ACC112 (cell line): ENCODE measurements at regions not wholly inside any gene's neighbourhood (a gene's known extent, or its start where the extent isn't known, plus 50 kb on each side); places are given as distances from the start of the nearest gene placed in this dataset.

Experiments
- H2AFZ ChIP-seq: fragments of 200-600 bp; sonication (generic); one replicate; pipeline ENCODE4 v1.6.0; 2017; ENCODE audit warnings: antibody characterized with exemption, low read length; ENCODE audit not compliant: unreplicated experiment
- H3K27ac ChIP-seq: fragments of 200-600 bp; sonication (generic); 2 replicates; pipeline ENCODE4 v1.5.1; 2014; ENCODE audit warnings: low read depth, mild to moderate bottlenecking, antibody characterized with exemption, low read length, moderate library complexity
- H3K27me3 ChIP-seq: fragments of 200-600 bp; sonication (generic); 2 replicates; pipeline ENCODE4 v1.6.1; 2014; ENCODE audit warnings: mild to moderate bottlenecking, antibody characterized with exemption, low read length, moderate library complexity, mixed read lengths; ENCODE audit not compliant: insufficient read depth
- H3K36me3 ChIP-seq: fragments of 200-600 bp; sonication (generic); 2 replicates; pipeline ENCODE4 v1.6.1; 2016; ENCODE audit warnings: mild to moderate bottlenecking, antibody characterized with exemption, low read length, moderate library complexity, mixed read lengths; ENCODE audit not compliant: insufficient read depth
- H3K4me1 ChIP-seq: fragments of 200-600 bp; sonication (generic); one replicate; pipeline ENCODE4 v1.6.1; 2016; ENCODE audit warnings: low read length, mixed read lengths; ENCODE audit not compliant: insufficient read depth, unreplicated experiment, control insufficient read depth
- H3K4me3 ChIP-seq: fragments of 200-600 bp; sonication (generic); 2 replicates; pipeline ENCODE4 v1.5.1; 2014; ENCODE audit warnings: mild to moderate bottlenecking, low read depth, low read length
- H3K79me2 ChIP-seq: fragments of 200-600 bp; sonication (generic); one replicate; pipeline ENCODE4 v1.6.0; 2016; ENCODE audit warnings: low read length; ENCODE audit not compliant: control insufficient read depth, unreplicated experiment, insufficient read depth

DNA sequence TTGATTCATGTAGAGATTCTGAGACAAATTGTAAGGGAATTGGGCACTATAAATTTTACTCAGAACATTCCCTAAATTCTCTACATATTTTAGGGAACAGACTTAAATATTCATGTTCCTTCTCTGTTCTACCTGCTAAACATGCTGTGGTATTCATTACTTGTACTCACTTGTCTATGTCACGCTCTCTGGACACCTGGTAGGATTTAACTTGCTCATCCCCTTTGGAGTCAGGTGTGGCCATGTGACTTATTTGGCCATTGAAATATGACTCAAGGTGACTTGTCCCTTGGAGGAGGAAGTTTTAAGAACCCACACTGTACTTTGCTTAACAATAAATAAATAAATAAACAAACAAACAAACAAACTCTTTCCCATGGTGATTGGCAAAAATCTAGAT is 2258.8 kb upstream of the WWC1 start:
- no peak overlapping the region for H2AFZ ChIP-seq
- H3K27ac ChIP-seq = no peak overlapping the region
- H3K27me3 ChIP-seq = no peaks in the 10 kb centered on the region
- H3K4me3 ChIP-seq = no peak overlapping the region
- no peaks in the 10 kb centered on the region for H3K79me2 ChIP-seq
- no peaks in the 10 kb centered on the region for H3K36me3 ChIP-seq
- no peaks in the 10 kb centered on the region for H3K4me1 ChIP-seq

DNA sequence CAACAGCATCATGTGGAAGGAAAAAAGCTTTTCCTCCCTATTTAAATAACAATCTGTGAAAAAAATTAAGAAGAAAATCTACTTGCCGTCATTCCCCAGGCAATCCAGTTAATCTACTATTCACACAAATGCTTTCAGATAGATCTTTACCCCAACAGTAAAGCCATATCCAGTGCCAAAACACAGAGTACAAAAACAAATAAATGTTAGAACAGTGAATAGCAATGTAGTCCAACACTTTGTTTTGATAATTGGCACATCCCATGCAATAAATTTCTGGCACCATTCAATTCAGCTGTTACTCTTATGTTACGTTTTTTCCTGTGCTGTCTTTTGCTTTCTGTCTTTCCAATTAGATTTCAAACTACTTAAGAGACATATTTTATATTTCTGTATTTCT is 2245.5 kb upstream of the WWC1 start:
- no peaks in the 10 kb centered on the region for H3K4me1 ChIP-seq
- no peaks in the 10 kb centered on the region for H3K79me2 ChIP-seq
- no peak overlapping the region for H2AFZ ChIP-seq
- no peaks in the 10 kb centered on the region for H3K36me3 ChIP-seq
- H3K27me3 ChIP-seq = no peaks in the 10 kb centered on the region
- no peak overlapping the region for H3K27ac ChIP-seq
- H3K4me3 ChIP-seq = no peak overlapping the region

DNA sequence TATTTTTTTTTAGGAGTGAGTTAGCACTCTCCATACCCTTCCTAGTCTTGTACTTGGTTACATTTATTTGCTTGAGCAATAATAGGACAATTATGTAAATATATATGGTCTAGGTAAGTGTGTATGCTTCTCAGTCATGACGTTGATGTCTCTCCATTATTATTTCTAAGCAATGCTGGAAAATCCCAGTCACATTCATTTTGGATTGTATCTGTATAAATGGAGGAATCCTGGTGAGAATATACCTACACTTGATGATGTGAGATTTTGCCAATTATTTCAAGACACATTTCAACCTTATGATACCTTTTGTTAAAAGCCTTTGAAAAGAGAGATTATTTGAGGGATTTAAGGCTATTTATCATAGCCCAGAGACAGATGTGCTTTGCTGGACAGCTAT is 2244.5 kb upstream of the WWC1 start:
- no peaks in the 10 kb centered on the region for H3K4me1 ChIP-seq
- H3K27ac ChIP-seq = no peak overlapping the region
- no peaks in the 10 kb centered on the region for H3K79me2 ChIP-seq
- no peaks in the 10 kb centered on the region for H3K27me3 ChIP-seq
- H3K36me3 ChIP-seq = no peaks in the 10 kb centered on the region
- no peak overlapping the region for H2AFZ ChIP-seq
- no peak overlapping the region for H3K4me3 ChIP-seq

DNA sequence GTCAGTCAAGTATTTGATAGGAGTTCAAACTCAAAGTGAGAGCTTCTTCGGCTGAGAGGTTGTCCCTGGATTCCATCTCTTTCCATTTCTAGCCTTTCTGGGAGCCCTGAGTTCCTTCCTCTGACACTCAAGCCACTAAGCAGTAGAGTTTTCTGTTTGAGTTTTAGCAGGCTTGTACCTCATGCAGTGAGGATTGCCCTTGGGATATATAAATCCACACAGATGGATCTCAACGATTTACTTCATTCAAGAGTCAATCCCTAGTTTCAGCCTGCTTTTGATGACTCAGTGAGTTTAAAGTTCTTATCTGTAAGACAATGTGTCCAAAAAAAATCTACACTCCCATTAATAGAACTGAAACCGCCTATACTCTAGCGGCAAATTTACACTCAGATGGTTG is 2240.9 kb upstream of the WWC1 start:
- Histone ChIP-seq H3K36me3 (no peaks in the 10 kb centered on the region), H3K27ac (no peak overlapping the region), H3K79me2 (no peaks in the 10 kb centered on the region), H3K27me3 (no peaks in the 10 kb centered on the region), H3K4me3 (no peak overlapping the region), H2AFZ (no peak overlapping the region), H3K4me1 (no peaks in the 10 kb centered on the region)

DNA sequence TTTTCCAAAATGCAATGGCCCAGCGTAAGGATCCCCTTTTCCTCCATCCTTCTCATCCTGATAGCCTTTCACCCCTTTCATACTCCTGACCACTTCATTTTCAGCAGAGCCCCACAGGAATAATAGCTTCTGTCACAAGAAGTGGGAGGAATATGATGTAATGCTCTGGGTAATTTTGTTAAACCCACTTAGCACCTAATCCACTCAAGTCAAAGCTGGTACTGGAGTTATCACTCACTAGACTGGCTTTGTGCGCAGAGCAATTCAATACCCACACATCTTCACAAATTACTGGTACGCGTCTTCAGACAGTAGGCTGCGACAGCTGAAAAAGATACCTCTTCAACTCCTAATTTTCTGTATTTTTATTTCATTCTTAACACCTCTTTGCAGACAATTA is 2232.8 kb upstream of the WWC1 start:
- Histone ChIP-seq H3K4me3 (no peak overlapping the region), H3K4me1 (no peaks in the 10 kb centered on the region), H3K27me3 (no peaks in the 10 kb centered on the region), H3K79me2 (no peaks in the 10 kb centered on the region), H2AFZ (no peak overlapping the region), H3K27ac (no peak overlapping the region), H3K36me3 (no peaks in the 10 kb centered on the region)

DNA sequence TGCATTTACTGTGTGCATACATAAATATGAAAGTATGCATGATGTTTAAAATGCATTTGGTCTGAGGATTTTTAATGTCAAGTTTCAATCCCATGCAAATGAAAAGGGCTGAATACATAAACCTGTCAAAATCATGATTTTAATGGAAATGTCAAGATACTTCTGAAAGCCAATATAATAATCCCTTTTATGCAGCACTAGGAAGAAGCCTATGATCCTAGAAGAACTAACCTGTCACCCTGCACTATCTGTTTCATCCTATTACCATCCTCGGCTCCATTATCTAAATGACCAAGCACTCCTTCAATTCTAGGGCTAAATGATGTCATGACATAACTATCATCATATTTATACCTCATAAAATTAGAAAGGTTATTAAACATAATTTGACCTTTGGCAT is 2229.4 kb upstream of the WWC1 start:
- Histone ChIP-seq H2AFZ (no peak overlapping the region), H3K27me3 (no peaks in the 10 kb centered on the region), H3K4me1 (no peaks in the 10 kb centered on the region), H3K36me3 (no peaks in the 10 kb centered on the region), H3K27ac (no peak overlapping the region), H3K4me3 (no peak overlapping the region), H3K79me2 (no peaks in the 10 kb centered on the region)

DNA sequence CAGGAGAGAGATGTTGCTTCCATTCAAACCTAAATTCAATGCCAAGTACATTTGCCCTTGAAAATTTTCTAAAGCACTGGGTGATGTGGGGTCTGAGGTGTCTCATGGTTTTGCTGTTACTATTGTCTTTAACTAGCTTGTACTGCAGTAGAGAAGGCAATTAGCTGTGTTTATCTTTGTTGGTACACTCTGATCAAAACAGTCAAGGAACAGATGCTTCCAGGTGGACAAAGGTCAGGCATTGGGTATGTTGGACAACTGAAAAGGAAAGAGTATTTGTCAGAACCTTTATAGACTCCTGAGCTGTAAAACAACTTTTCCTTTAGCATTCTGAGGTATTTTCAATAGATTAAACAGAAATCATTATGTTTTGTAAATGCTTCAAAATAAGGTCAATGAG is 2228.7 kb upstream of the WWC1 start:
- no peak overlapping the region for H3K27ac ChIP-seq
- H3K79me2 ChIP-seq = no peaks in the 10 kb centered on the region
- H3K4me1 ChIP-seq = no peaks in the 10 kb centered on the region
- no peak overlapping the region for H3K4me3 ChIP-seq
- no peak overlapping the region for H2AFZ ChIP-seq
- H3K36me3 ChIP-seq = no peaks in the 10 kb centered on the region
- no peaks in the 10 kb centered on the region for H3K27me3 ChIP-seq

DNA sequence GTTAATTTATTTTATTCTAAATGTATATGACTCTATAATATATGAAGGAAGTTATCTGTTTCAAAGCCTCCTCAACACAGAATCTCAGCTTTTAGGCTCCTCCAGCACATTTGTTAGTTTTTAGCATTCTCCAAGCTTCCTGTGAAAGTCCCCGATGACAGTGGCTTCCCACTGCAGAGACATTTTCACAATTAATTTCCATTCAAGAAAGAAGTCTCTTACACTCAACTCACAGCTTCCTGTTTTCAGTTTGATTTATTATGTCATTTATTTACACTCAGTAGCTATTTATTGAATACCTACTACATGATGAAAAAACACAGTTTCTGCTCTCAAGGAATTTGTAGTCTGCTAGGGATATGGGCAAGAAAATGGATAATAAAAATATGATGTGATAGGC is 2228.2 kb upstream of the WWC1 start:
- H2AFZ ChIP-seq = no peak overlapping the region
- H3K4me1 ChIP-seq = no peaks in the 10 kb centered on the region
- no peaks in the 10 kb centered on the region for H3K36me3 ChIP-seq
- H3K79me2 ChIP-seq = no peaks in the 10 kb centered on the region
- H3K27me3 ChIP-seq = no peaks in the 10 kb centered on the region
- H3K4me3 ChIP-seq = no peak overlapping the region
- no peak overlapping the region for H3K27ac ChIP-seq

DNA sequence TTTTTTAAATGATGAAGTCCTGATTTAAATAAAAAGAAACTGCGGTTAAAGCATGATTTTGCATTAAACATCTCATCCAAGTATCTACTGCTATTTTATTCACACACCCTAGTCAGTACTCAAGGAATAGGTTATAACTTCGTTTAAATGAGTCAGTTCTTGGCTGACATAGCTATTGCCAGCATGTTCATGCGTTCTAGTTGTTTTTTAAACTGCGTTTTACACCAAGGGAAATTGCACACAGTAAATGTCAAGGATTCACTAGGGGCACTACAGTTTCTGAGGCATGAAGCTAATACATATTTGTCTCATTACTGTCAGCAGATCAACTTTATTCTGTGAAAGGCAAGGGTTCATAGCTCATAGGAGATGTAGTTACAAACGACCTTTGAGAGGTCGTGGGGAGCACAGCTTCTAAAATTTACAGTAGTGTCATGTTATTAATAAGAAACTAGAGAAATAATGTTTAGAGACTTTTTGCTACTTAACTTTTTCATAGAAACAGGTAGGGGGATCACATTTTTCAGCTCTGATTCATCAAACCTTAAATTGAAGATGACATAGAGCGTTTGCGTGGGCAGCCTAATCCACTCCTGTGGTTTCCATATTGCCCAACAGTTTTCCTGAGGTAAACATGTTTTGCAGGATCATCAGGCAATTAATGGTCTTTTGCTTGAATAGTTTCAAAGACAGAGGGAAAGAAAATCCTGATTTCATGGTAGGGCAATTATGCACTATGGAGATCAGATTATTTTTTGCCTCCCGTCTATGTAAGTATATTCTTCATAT is 2222.7 kb upstream of the WWC1 start:
- H3K4me1 ChIP-seq = no peaks in the 10 kb centered on the region
- H3K36me3 ChIP-seq = no peaks in the 10 kb centered on the region
- no peaks in the 10 kb centered on the region for H3K79me2 ChIP-seq
- H2AFZ ChIP-seq = no peak overlapping the region
- no peak overlapping the region for H3K27ac ChIP-seq
- no peaks in the 10 kb centered on the region for H3K27me3 ChIP-seq
- H3K4me3 ChIP-seq = no peak overlapping the region

DNA sequence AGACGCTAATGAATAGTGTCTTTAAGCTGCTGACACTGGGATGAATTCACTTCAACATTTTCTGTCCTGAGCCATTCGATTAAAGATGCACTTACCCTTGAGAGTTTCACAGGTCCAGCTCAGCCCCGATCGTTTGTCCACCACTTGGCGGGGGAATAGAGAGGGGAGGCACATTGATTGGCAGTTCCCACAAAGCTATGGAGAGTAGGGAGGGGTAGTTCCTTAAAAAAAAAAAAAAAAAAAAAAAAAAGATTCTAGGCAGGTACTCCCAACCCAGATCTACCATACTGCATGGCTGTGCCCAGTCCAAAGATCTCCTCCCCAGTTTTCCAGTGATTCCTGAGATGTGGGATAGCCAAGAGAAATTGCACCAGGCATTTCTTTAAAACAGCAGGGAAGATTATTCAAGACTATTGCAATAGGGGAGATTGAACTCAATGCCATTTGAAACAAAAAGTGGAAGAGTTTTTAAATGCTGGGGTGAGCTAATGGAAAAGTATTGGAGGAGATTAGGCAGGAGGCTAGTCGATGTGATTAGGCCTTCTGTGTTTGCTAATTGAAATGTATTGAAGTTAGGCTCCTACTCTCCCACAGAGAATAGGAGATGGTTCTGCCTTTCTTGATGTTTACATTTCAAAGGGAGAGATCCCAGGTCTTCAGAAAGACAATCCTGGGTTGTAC is 2217.4 kb upstream of the WWC1 start:
- Histone ChIP-seq H2AFZ (no peak overlapping the region), H3K27me3 (no peaks in the 10 kb centered on the region), H3K79me2 (no peaks in the 10 kb centered on the region), H3K4me3 (no peak overlapping the region), H3K36me3 (no peaks in the 10 kb centered on the region), H3K4me1 (no peaks in the 10 kb centered on the region), H3K27ac (no peak overlapping the region)
